HepG2 (cell line): ENCODE measurements at regions not wholly inside any gene's neighbourhood (a gene's known extent, or its start where the extent isn't known, plus 50 kb on each side); places are given as distances from the start of the nearest gene placed in this dataset.

Source experiments
- ATAC-seq: fragments of 200-7000 bp; cut with Tn5 transposase; 3 replicates; pipeline ENCODE4 v1.9.1; 2020; ENCODE audit warnings: mild to moderate bottlenecking, moderate library complexity
- BruUV-seq: library from RNA; stranded (reverse); fragments of 400-500 nt; replicated peaks from 2 replicates; lab custom pipeline; 2021; lab: Mats Ljungman, UMichigan
- CTCF ChIA-PET: fragments of 300-600 bp; formaldehyde crosslinking; extraction: SDS; loops from one replicate; lab custom pipeline; 2021; ENCODE audit warnings: low total read pairs, inconsistent platforms, low intra/inter-chr PET ratio; lab: Yijun Ruan, JAX
- POLR2A ChIA-PET: fragments of 350-600 bp; sonication (Branson Sonifier 250); formaldehyde crosslinking; loops from one replicate; lab custom pipeline; 2020; ENCODE audit warnings: antibody characterized with exemption, inconsistent platforms; lab: Yijun Ruan, JAX
- DNase-seq: peaks from one replicate; pipeline ENCODE4 v3.0.0-alpha.2; 2015; ENCODE audit warnings: low spot score
- FAIRE-seq: peaks from 3 replicates; lab custom pipeline; 2011; peaks lifted over from hg19 to GRCh38; lab: Jason Lieb, UNC
- H2AFZ ChIP-seq: one replicate; pipeline ENCODE4 v1.6.1; 2011; ENCODE audit warnings: low read length, inconsistent platforms
- H3K27ac ChIP-seq: fragments of 300-600 bp; 3 replicates; pipeline ENCODE4 v1.8.0; 2011; ENCODE audit warnings: mixed run types, mild to moderate bottlenecking, mixed read lengths, low read length, inconsistent platforms; ENCODE audit not compliant: insufficient read depth; ENCODE audit errors: extremely low read length
- H3K27me3 ChIP-seq, 2 experiments: fragments of 200-600 bp in 1 of 2; 2 replicates in 1 of 2; 3 replicates in 1 of 2; pipeline versions ENCODE4 v1.6.0 to v1.8.0; 2011; ENCODE audit warnings: low read length in 2 of 2, mild to moderate bottlenecking in 2 of 2, moderate library complexity in 2 of 2, inconsistent platforms in 1 of 2; ENCODE audit not compliant: insufficient read depth in 2 of 2, control insufficient read depth in 1 of 2
- H3K36me3 ChIP-seq, 2 experiments: fragments of 200-600 bp in 1 of 2; replicated peaks in 1 of 2; 2 replicates in 1 of 2; 3 replicates in 1 of 2; pipeline versions ENCODE4 v1.5.1 to v1.8.0; 2011; ENCODE audit warnings: low read length in 2 of 2, inconsistent platforms in 1 of 2; ENCODE audit not compliant: insufficient read depth in 2 of 2, control insufficient read depth in 1 of 2
- H3K4me1 ChIP-seq: 2 replicates; pipeline ENCODE4 v1.5.1; 2012; ENCODE audit warnings: low read length, inconsistent platforms; ENCODE audit not compliant: insufficient read depth
- H3K4me2 ChIP-seq: 2 replicates; pipeline ENCODE4 v1.6.0; 2011; ENCODE audit warnings: low read depth, low read length, inconsistent platforms
- H3K4me3 ChIP-seq, 3 experiments: fragments of 200-600 bp in 1 of 3; sonication (generic), shearing (Covaris generic) in 1 of 3; replicated peaks in 1 of 3; 2 replicates each; pipeline ENCODE4 v1.5.1; 2011 to 2016; ENCODE audit warnings: low read length in 3 of 3, inconsistent platforms in 2 of 3, low read depth in 2 of 3, mild to moderate bottlenecking in 2 of 3, control low read depth in 1 of 3, mixed read lengths in 1 of 3; ENCODE audit not compliant: insufficient read depth in 1 of 3
- H3K79me2 ChIP-seq: one replicate; pipeline ENCODE4 v1.6.1; 2011; ENCODE audit warnings: low read length, inconsistent platforms; ENCODE audit not compliant: insufficient read depth
- H3K9ac ChIP-seq: 2 replicates; pipeline ENCODE4 v1.6.0; 2011; ENCODE audit warnings: mild to moderate bottlenecking, low read depth, low read length, inconsistent platforms; ENCODE audit not compliant: insufficient read depth
- H3K9me3 ChIP-seq: 2 replicates; pipeline ENCODE4 v1.5.1; 2012; ENCODE audit warnings: mild to moderate bottlenecking, low read length
- H4K20me1 ChIP-seq: 2 replicates; pipeline ENCODE4 v1.6.0; 2011; ENCODE audit warnings: inconsistent platforms, mild to moderate bottlenecking, low read length, moderate library complexity; ENCODE audit not compliant: insufficient read depth
- MAFK ChIP-seq, 2 experiments: IDR thresholded peaks in 1 of 2; conservative IDR thresholded peaks in 1 of 2; 2 replicates each; pipeline ENCODE4 v1.6.1; 2011; ENCODE audit warnings: improper control_type of control experiment in 2 of 2, low read length in 2 of 2
- NKX3-1 ChIP-seq: sonication (generic); formaldehyde crosslinking; IDR thresholded peaks from 2 replicates; pipeline ENCODE4 v1.5.0; 2020; ENCODE audit warnings: missing genetic modification reagents
- ZEB1 ChIP-seq: IDR thresholded peaks from 2 replicates; pipeline ENCODE4 v1.6.1; 2012; ENCODE audit warnings: mild to moderate bottlenecking, low read depth, inconsistent platforms; ENCODE audit not compliant: insufficient replicate concordance
- ZNF337 ChIP-seq: sonication (generic); formaldehyde crosslinking; IDR thresholded peaks from 2 replicates; pipeline ENCODE4 v1.5.1; 2020; ENCODE audit warnings: missing genetic modification reagents, low read depth, mild to moderate bottlenecking, borderline replicate concordance
- ZNF607 ChIP-seq: sonication (generic); formaldehyde crosslinking; IDR thresholded peaks from 2 replicates; pipeline ENCODE4 v1.5.1; 2020; ENCODE audit warnings: missing genetic modification reagents, mild to moderate bottlenecking, borderline replicate concordance
- ZNF678 ChIP-seq: sonication (generic); formaldehyde crosslinking; IDR thresholded peaks from 2 replicates; pipeline ENCODE4 v1.4.0; 2020; ENCODE audit warnings: mild to moderate bottlenecking, missing genetic modification reagents
- ZNF747 ChIP-seq: sonication (generic); formaldehyde crosslinking; IDR thresholded peaks from 2 replicates; pipeline ENCODE4 v1.8.1; 2023; ENCODE audit warnings: missing genetic modification reagents, mild to moderate bottlenecking, borderline replicate concordance
- in situ Hi-C: cut with HindIII; loops from 2 replicates; pipeline ENCODE4 v1.10.0; 2017; ENCODE audit warnings: low pct_unique_long_range_greater_than_20kb; ENCODE audit not compliant: extremely low pct_ligation_motif_present
- intact Hi-C: fragments of 100-400 bp; cut with micrococcal nuclease; formaldehyde crosslinking; loops from one replicate; pipeline ENCODE4 v1.10.0; 2022; ENCODE audit not compliant: unreplicated experiment
- TF ChIP-seq, protein P1 (sequence below), 2 experiments: IDR thresholded peaks; 2 replicates each; pipeline ENCODE4 v1.6.1; 2011 to 2012; ENCODE audit warnings: low read length in 2 of 2, borderline replicate concordance in 1 of 2, low read depth in 1 of 2, mild to moderate bottlenecking in 1 of 2, moderate library complexity in 1 of 2
- TF ChIP-seq, protein P2 (sequence below): sonication (generic); formaldehyde crosslinking; IDR thresholded peaks from 2 replicates; pipeline ENCODE4 v1.5.1; 2020; ENCODE audit warnings: mild to moderate bottlenecking, missing genetic modification reagents, moderate library complexity

GRCh38 chr3:153843994-153844393, 277.2 kb upstream of the ARHGEF26 start:
- CTCF ChIA-PET: no interaction called here
- H2AFZ ChIP-seq: no peak overlapping the region
- DNase-seq (no peak), ATAC-seq (no peak), FAIRE-seq (no peak)
- in situ Hi-C loops (no loop called here), intact Hi-C loops (no loop called here)
- no peaks in the 10 kb centered on the region for H3K79me2 ChIP-seq
- H3K36me3 ChIP-seq: no peaks in the 10 kb centered on the region
- H3K4me3 ChIP-seq: no peak overlapping the region
- H3K4me1 ChIP-seq: no peaks in the 10 kb centered on the region
- H4K20me1 ChIP-seq: no peaks in the 10 kb centered on the region
- no peaks in the 10 kb centered on the region for H3K27me3 ChIP-seq
- H3K9me3 ChIP-seq: no peaks in the 10 kb centered on the region
- no peak overlapping the region for H3K4me2 ChIP-seq
- TF ChIP-seq ZNF747 (CRISPR knock-in tag) (no peak), ZNF337 (CRISPR knock-in tag) (no peak), ZEB1 (no peak), ZNF678 (CRISPR knock-in tag) (no peak), NKX3-1 (CRISPR knock-in tag) (no peak), MAFK (conservative IDR thresholded peaks at IDR 0.05 in 1 of 2, IDR thresholded peaks at IDR 0.05 in 1 of 2; ENCODE audit: low read length in 2 of 2) (no peak), ZNF607 (CRISPR knock-in tag) (no peak)
- TF ChIP-seq, protein P1, sequence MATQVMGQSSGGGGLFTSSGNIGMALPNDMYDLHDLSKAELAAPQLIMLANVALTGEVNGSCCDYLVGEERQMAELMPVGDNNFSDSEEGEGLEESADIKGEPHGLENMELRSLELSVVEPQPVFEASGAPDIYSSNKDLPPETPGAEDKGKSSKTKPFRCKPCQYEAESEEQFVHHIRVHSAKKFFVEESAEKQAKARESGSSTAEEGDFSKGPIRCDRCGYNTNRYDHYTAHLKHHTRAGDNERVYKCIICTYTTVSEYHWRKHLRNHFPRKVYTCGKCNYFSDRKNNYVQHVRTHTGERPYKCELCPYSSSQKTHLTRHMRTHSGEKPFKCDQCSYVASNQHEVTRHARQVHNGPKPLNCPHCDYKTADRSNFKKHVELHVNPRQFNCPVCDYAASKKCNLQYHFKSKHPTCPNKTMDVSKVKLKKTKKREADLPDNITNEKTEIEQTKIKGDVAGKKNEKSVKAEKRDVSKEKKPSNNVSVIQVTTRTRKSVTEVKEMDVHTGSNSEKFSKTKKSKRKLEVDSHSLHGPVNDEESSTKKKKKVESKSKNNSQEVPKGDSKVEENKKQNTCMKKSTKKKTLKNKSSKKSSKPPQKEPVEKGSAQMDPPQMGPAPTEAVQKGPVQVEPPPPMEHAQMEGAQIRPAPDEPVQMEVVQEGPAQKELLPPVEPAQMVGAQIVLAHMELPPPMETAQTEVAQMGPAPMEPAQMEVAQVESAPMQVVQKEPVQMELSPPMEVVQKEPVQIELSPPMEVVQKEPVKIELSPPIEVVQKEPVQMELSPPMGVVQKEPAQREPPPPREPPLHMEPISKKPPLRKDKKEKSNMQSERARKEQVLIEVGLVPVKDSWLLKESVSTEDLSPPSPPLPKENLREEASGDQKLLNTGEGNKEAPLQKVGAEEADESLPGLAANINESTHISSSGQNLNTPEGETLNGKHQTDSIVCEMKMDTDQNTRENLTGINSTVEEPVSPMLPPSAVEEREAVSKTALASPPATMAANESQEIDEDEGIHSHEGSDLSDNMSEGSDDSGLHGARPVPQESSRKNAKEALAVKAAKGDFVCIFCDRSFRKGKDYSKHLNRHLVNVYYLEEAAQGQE (IDR thresholded peaks at IDR 0.05; ENCODE audit: borderline replicate concordance in 1 of 2, low read depth in 1 of 2, low read length in 2 of 2): no peak
- TF ChIP-seq, protein P2, sequence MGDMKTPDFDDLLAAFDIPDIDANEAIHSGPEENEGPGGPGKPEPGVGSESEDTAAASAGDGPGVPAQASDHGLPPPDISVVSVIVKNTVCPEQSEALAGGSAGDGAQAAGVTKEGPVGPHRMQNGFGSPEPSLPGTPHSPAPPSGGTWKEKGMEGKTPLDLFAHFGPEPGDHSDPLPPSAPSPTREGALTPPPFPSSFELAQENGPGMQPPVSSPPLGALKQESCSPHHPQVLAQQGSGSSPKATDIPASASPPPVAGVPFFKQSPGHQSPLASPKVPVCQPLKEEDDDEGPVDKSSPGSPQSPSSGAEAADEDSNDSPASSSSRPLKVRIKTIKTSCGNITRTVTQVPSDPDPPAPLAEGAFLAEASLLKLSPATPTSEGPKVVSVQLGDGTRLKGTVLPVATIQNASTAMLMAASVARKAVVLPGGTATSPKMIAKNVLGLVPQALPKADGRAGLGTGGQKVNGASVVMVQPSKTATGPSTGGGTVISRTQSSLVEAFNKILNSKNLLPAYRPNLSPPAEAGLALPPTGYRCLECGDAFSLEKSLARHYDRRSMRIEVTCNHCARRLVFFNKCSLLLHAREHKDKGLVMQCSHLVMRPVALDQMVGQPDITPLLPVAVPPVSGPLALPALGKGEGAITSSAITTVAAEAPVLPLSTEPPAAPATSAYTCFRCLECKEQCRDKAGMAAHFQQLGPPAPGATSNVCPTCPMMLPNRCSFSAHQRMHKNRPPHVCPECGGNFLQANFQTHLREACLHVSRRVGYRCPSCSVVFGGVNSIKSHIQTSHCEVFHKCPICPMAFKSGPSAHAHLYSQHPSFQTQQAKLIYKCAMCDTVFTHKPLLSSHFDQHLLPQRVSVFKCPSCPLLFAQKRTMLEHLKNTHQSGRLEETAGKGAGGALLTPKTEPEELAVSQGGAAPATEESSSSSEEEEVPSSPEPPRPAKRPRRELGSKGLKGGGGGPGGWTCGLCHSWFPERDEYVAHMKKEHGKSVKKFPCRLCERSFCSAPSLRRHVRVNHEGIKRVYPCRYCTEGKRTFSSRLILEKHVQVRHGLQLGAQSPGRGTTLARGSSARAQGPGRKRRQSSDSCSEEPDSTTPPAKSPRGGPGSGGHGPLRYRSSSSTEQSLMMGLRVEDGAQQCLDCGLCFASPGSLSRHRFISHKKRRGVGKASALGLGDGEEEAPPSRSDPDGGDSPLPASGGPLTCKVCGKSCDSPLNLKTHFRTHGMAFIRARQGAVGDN (CRISPR knock-in tag): no peak
- TF ChIP-seq, all 625 proteins: peak for 0
- H3K27ac ChIP-seq: no peak overlapping the region
- BruUV-seq: no TSS peak
- POLR2A ChIA-PET: no interaction called here
- no peak overlapping the region for H3K9ac ChIP-seq
